ENCODE measurements at regions not wholly inside any gene's neighbourhood (a gene's known extent, or its start where the extent isn't known, plus 50 kb on each side); places are given as distances from the start of the nearest gene placed in this dataset.
"Not testable (repeated sequence)": the region's sequence is repeated elsewhere in the genome, so short reads cannot be mapped to it uniquely, and the experiment has no call there.

DNA sequence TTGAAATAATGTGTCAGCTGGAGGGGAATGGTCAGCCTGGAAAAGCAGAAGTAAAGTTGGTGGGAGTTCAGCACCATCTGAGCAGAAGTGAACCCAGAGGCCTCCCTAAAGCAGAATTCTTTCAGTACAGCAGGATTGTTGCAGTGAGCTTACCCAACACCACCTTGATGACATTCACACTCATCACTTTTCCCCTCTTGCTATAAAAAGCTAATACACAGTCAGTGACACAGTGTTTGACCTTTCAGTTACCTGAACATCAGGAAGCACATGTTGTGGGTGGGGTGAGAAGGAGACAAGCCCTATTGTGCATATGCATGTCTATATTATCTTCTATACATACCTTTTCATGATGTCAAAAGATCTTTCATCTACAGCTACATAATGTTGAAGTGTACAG, 624.7 kb upstream of the ZFP42 start:
- no peak for DNase-seq

DNA sequence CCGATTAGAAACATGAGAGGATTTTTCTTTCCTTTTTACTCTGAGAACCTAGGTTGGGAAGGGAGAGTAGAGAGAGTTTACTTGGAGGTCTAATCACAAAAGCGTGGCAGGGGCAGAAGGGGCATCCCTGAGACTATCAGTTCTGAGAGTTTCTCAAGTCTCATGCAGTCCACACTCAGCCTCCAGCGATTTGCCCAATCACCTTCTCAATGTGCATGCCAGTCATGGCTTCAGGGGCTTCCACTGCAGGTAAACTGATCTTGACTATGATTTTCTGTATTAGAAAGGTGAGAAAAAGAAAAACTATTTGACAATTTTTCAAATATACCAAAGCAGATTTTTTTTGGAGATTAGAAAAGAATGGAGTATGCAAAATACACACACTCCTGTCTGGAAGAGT, 617.1 kb upstream of the ZFP42 start:
- no peak for DNase-seq

DNA sequence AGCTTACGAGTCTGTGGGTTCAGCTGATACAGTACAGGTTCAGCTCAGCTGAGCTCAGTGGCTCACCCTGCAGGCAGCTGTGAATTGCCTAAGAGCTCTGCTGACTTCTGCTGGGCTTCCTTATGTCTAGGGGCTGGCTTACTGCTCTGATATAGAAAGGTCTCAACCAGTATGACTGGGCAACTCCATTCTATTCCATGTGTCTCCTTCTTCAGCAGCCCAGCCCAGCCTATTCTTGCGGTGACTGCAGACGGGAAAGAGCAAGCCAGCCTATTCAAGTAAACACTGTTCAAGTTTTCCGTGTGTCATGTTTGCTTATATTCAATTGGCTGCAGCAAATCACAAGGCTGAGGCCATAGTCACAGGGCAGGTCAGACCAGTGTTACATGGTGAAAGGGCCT, 615.4 kb upstream of the ZFP42 start:
- DNase-seq = no peak

DNA sequence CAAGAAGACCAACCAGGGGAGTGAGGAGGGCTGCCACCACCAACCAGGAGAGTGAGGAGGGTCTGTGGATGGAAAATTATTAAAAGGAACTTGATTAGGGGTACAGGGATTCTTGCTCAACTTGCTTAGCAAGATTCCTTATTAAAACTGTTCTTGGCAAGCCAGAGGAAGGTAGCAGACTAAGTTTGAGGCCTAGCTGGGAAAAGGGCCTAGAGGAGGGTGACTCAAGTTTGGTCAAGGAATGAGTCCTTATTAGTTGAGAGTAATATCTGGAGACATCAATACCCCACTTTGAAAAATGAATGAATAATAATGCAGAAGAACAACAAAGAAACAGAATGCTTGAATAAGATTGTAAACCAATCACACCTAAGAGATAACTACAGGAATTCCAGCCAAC, 612.4 kb upstream of the ZFP42 start:
- no peak for DNase-seq

DNA sequence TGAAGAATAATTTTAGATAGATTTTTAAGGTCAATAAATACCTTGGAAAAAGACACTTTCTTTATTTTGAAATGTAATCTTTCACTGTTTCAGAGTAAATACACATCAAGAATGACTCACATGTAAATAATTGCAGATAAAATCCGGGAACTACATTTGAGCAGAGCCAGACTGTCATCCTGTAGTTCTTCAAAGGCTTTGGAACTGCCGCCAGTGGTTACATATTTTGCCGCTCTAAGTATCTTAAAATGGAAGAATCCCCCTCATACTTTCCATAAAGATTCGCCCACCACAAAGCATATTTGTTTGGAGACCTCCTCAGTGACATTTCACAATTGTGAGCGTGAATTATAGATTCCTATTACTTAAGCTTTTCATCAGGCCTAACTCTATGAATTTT, 607.8 kb upstream of the ZFP42 start:
- DNase-seq = no peak

DNA sequence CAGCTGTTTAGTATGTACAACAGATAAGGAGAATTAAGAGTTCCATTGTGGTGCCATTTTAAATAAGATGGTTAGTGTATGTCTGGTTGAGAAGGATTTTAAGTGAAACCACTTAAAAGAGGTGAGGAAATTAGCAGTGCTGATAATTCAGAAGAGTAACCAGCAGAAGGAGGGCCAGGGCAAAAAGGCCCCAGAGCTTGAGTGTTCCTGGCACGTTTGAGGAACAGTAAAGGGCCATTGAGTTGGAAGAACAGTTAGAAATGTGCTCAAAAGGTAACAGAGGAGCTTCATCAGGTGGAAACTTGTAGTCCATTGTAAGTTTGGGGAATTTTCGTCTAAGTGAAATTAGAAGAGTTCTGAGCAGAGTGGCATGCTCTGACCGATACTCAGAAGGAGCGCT, 606.2 kb upstream of the ZFP42 start:
- DNase-seq = no peak

DNA sequence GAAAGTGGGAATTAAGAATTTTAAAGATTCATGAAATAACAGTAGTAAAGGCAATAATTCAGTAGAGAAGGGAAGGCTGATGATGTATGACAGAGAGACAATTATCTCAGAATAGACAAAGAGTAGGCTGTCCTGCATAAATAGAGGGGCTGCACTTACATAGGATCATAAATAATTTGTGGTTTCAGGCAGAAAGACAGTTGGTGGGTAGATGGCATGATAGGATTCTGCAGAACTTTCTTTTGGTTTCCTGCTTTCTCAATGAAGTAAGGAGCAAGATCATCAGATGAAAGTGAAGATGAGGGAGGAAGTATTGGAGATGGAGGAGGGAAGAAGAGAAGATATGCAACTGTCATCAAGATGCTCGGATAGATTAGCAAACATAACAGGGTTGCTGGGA, 604.9 kb upstream of the ZFP42 start:
- no peak for DNase-seq

DNA sequence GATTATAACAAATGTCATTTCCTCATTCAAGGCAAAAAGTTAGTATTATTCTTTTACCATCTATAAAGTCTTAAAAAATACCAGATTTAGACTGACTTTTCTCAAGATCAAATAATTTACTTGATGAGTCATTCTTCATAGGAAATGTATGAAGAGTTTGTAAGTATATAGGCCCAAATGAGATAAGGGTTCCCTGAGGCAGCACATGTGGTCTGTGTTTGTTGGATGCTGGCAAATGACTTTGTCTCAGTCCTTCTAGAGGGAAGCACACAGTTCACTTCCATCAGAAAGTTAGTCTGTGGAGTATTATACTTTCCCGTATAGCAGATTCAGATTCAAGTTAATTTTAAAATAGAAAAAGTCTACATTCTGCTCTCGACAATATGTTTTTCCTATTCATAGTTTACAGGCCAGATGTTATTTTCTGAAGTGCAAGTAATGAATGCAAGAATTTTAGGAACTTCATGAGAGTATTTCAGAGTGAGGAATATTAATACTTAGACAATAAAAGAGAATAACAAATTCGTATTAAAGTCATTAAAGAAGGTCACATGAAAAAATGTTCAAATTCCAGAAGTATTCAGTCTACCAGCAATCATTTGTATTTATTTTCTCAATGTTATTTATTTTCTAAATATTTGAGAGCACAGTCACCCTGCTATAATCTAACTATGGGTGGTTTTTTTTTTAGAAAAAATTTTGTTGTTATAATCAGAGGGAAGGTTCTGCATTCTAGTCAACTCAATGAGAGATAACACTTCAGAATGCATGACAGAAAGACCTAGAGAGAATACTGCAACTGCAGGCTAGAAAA, 601.8 kb upstream of the ZFP42 start:
- DNase-seq = no peak

DNA sequence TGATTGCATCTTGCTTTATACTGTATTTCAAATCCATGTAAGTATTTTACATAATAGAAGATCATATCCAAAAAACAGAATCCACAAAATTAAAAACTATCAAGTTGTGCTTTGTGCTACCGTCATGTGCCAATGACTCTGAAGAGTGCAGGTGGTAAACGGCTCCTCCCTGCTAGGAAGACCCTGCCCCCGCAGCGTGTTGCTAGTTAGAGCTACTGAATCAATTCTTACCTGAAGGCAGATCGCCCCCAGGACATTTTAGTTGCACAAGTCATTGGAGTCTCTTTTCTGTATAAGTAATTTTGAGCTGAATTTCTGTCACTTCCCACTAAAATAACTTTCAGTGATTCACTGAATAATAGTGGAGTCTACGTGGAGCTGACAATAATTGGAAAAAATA, 599.5 kb upstream of the ZFP42 start:
- DNase-seq = no peak

DNA sequence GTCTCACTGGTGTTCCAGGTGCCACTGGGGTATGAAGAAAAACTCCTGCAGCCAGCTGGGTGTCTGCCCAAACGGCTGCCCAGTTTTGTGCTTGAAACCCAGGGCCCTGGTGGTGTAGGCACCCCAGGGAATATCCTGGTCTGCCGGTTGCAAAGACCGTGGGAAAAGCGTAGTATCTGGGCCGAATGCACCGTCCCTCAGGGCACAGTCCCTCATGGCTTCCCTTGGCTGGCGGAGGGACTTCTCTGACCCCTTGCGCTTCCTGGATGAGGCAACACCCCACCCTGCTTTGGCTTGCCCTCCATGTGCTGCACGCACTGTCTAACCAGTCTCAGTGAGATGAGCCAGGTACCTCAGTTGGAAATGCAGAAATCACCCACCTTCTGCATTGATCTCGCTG, 587.1 kb upstream of the ZFP42 start:
- DNase-seq = not testable (repeated sequence)

DNA sequence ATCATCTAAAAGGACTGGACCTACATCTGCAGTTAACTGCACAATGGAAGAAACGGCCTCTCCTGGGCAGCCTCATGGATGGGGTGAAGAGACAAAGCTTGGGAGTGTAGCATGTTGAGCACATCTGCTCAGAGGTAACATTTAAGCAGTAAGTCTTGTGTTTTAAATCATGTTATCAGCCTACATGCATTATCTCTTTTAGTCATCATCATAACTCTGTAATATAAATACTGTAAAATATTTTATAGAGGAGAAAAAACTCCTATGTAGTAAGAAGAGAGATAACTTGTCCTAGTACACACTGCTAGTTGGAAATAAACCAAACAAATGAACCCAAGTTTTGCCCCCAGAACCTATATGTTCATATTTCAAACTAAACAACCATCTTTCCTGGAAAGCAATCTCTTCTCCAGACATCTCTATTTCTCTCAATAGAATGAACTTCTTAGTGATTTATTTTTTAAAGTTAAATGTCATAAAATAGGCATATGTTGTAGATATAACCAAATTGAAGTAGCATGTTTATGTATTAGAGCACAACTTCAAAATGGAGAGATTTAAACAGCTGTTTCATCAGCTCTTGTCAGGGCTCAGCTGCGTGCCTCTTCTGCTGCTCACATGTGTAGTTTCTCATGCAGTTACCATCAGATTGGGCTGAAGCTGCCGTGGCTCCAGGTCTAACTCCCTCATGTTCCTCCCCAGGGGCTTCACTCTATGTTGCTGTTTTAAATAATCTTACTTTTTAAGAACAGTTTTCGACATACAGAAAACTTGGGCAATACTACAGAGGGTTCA, 581.8 kb upstream of the ZFP42 start:
- no peak for DNase-seq

DNA sequence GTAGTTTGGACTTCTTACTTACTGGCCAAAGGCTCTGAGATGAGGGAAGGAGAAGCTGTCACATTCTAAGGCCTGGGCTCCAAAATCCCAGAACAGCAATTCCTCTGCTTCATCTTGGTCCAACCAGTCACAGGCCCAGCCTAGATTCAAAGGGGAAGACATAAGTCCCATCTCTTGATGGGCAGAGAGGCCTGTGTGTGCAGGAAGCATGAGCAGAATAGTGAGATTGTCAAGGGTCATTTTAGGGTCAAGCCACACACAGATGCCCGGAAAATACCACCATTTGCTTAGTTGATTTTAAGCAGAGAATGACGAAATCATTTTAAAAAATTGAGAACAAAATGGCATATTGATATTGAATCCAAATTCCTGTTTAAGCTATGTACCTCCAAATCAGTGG, 580.9 kb upstream of the ZFP42 start:
- no peak for DNase-seq

DNA sequence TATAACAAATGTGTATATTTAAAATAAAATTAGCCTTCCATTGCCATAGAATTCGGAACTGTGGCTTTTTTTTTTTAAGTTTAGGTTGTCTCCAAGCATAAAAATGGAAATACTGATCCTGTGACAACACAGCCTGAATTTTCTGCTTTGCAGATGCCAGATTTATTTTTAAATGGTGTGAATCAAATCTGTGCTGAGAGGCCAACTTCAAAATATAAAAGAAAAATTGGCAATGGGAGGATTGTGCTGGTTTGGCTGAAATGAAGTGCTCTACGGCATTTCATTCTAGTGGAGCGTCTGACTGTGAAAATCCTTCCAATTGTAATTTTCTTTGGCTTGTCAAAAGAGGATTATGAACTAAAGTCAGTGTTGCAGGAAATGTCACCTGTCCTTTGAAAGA, 580.3 kb upstream of the ZFP42 start:
- DNase-seq = no peak

DNA sequence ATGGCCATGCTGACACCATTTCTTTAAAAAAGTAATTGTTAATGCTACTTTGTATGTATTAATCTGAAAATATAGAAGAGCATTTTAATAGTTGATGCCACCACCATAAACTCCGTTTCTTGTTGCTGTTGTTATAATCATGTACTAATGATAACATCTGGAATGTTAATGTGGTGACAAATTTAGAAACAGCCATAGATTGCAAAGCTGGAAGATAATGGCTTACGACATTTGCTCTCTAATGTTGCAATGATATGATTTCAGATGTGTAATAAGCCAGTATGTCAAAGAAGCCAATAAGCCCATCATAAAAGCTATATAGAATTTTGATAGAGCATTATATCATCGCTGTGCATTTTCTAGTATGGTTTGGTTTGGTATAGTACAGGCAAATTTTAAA, 579.4 kb upstream of the ZFP42 start:
- no peak for DNase-seq

DNA sequence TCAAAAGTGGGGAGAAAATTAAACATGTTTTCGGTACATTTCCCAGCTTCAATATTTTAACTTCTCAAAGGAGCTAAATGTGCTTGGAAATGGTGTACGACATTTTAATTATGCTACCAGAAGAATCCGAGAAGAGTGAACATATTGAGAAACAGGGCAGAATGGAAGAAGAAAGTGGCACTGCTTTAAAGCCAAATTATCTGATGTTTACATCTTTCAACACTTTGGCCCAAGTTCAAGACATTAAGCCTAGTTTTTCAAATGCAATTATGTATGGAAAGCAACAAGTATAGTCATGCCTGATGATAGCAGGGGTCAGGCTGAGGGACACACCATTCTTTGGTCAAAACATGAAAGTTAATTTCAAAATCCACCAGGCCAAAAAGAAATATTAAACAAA, 577.9 kb upstream of the ZFP42 start:
- no peak for DNase-seq

DNA sequence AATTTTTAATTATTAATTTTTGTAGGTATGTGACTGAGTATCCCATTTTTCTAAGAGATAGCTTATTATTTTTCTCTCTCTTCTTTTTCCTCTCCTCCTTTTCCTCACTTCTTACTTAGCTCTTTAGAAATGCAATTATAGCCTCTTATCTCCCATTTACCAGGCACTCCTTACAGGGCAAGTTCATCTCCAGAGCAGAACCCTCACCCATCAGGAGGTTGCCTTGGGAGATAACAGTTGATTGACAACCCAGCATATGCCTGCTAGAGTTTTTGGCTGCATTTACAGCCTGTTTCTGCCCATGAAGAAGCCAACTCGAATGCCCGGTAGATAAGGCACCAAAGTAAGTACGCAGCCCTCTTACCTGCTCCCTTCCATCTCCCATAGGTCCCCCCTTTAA, 572.9 kb upstream of the ZFP42 start:
- DNase-seq = no peak

DNA sequence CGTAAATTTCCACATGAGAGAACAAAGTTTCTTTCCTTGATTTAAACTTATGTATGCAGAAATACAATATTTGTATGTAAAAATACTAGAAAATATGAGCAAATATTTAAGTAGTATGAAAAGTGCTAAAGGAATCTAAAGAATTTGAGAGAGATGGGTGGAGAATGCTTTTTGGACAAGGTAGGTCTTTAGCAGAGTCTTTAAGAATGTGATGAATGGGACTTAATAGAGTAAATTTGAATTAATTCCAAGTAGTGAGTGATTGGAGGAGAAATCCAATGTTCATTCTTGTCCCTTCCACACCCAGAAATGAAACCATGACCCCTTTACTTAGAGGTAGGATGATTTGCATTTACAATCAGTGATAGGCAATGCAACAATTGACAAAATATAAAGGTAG, 570.9 kb upstream of the ZFP42 start:
- DNase-seq = no peak

DNA sequence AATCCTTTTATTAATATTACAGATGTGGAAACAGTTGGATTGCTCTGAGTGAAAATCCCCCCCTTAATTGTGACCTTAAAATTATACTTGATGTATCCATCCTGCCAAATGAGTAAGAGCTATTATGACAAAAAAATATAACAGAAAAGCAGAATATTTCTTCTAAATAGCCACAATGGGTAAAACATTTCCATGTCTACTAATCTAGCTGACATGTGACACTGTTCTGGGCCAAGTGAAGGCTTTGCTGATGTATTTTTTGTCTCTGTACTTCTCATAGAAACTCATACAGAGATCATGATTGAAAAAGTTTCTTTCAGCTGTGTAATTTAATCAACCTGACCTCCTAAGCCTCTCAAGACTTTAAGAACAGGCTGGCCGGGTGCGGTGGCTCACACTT, 569.1 kb upstream of the ZFP42 start:
- no peak for DNase-seq

DNA sequence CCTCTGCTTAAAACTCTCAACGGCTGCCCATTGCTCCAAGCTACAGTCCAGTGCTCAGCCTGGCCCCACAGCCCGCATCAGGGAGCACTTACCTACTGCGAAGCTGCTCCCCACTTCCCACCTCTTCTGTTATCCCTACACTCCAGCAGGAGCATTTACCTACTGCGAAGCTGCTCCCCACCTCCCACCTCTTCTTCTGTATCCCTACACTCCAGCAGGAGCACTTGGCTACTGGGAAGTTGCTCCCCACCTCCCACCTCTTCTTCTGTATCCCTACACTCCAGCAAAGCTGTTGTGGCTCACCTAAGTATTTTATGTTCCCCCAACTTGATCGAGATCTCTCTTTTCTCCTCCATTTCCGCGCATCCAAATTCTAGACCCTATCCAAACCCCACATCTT, 563.3 kb upstream of the ZFP42 start:
- no peak for DNase-seq

DNA sequence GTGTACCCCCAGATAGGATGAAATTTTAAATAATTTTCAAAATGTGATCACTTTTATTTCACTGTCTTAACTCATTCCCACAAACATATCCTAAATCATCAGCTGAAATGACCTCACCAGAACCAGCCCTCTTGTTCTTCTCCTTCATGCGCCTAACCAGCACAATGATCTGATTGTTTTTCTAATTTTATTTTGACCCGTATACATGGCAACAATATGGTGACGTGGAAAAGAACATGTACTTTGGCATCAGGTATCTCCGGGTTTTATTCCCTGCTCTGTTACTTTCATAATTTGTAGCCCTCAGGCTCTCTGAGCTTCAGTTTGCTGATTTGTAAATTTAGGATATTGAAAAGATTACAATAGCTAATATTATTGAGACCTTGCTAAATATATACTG, 562.4 kb upstream of the ZFP42 start:
- DNase-seq = no peak

DNA sequence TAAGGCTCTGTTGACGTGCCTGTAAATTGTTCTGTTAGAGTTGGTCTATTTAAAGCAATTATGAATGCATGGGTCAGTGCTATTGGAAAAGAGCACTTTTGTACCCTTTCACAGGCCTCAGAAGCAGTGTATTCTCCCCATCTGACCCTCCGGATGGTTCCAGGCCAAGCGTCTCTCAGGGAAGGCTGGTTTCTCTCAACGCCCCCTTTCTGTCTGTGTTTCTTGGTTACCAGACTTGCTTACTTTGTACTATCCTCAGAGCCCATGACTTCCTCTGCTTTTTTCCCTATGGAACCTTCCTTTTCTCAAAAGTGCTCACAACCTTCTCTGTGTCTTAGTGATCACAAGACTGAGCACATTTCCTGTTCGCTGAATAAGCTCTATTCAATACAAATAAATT, 559.3 kb upstream of the ZFP42 start:
- no peak for DNase-seq

DNA sequence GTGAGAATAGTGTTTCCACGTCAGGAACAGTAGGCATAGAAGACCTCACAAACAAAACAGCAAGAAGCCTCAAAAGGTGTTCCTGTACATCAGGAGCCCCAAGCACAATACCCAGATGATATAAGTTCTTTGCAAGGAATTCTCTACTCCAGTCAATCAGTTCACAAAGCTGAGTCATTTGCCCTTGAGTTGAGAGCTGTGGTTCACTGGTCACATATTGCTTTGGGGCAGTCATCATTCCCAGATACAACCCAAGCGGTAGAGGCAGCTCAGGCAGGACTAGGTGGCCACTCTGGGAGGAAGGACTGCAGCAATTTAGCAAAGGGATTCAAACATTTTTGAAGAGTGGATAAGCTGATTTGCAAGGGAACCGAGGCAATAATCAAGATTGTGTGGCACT, 551.5 kb upstream of the ZFP42 start:
- no peak for DNase-seq

DNA sequence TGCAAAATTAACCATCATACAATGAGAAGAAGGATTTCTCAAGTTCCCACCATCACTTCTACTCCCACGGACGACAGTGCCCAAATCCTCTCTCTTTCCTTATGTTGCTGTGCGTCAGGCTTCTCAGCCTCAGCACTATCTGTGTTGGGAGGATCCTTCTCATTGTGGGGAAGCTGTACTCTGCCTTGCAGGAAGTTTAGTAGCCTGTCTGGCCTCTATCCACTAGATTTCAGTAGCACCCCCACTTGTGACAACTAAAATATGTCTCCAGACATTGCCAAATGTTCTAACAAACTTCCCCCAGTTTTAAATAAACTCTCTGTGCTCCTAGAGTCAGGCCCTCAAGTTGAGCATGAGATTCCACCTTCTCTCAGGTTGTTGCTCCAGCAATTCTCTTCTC, 545.9 kb upstream of the ZFP42 start:
- no peak for DNase-seq

DNA sequence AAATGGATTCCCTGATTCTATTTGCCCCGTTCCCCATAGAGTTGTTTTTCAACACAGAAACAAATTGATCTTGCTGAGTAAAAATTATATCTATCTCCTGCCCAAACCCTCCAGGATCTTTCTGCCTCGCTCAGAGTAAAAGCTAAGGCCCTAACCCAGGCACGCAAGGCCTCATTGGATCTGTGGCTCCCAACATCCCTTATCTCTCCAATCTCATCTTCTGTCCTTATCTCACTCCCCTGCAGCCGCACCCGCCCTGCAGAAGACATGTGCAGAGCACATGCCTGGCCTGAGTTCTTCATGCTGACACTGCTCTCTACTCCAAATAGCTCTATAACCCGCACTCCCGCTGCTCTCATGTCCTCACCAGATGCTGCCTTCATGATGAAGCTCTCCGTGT, 543.8 kb upstream of the ZFP42 start:
- no peak for DNase-seq

DNA sequence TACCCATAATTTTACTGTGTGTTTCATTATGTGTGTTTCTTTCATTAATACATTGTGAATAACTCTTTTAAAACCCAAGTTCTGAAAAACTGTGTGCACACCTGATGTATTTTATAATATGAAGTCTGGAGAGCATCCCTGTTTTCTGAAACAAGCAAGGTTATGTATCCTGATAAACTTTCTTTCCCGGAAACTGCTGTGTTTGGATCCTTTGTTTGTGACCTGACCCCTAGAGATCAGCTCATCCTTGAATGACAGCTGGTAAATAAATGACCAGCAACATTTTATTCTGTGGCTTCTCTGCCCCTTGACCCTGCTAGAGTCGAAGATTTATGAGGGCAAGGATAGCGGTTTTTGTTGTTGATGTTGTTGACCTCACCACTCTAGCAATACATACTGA, 535.6 kb upstream of the ZFP42 start:
- no peak for DNase-seq

Data from DMS 273 treated with DMSO at 0.1 percent for 48 hours (cell line).